Neural progenitor cell (in vitro differentiated cells): ENCODE measurements at regions not wholly inside any gene's neighbourhood (a gene's known extent, or its start where the extent isn't known, plus 50 kb on each side); places are given as distances from the start of the nearest gene placed in this dataset.

ENCODE experiments used
- DNase-seq: peaks from one replicate; pipeline ENCODE4 v3.0.0-alpha.2; 2016; ENCODE audit warnings: low spot score
- H2AFZ ChIP-seq: fragments of 200-600 bp; sonication (generic); replicated peaks from 2 replicates; pipeline ENCODE4 v1.6.1; 2016; ENCODE audit warnings: antibody characterized with exemption
- H3F3A ChIP-seq: fragments of 200-600 bp; sonication (generic); 2 replicates; pipeline ENCODE4 v1.6.1; 2016; ENCODE audit warnings: antibody characterized with exemption, low read depth
- H3K27ac ChIP-seq: fragments of 200-600 bp; sonication (generic); 2 replicates; pipeline ENCODE4 v1.5.1; 2016; ENCODE audit warnings: mild to moderate bottlenecking
- H3K27me3 ChIP-seq: fragments of 200-600 bp; sonication (generic); 2 replicates; pipeline ENCODE4 v1.6.1; 2016; ENCODE audit warnings: mild to moderate bottlenecking, moderate library complexity
- H3K36me3 ChIP-seq: fragments of 200-600 bp; sonication (generic); 2 replicates; pipeline ENCODE4 v1.5.1; 2016
- H3K4me1 ChIP-seq: fragments of 200-600 bp; sonication (generic); 2 replicates; pipeline ENCODE4 v1.6.1; 2016; ENCODE audit warnings: mixed run types
- H3K4me2 ChIP-seq: fragments of 200-600 bp; sonication (generic); 2 replicates; pipeline ENCODE4 v1.6.1; 2016
- H3K4me3 ChIP-seq: fragments of 200-600 bp; sonication (generic); 2 replicates; pipeline ENCODE4 v1.5.1; 2016
- H3K79me2 ChIP-seq: fragments of 200-600 bp; sonication (generic); 2 replicates; pipeline ENCODE4 v1.6.1; 2016; ENCODE audit warnings: low read depth
- H3K9ac ChIP-seq: fragments of 200-600 bp; sonication (generic); 2 replicates; pipeline ENCODE4 v1.6.1; 2016
- H3K9me3 ChIP-seq: fragments of 200-600 bp; sonication (generic); 2 replicates; pipeline ENCODE4 v1.5.1; 2016; ENCODE audit warnings: low read depth
- H4K20me1 ChIP-seq: fragments of 200-600 bp; sonication (generic); 2 replicates; pipeline ENCODE4 v1.6.1; 2016; ENCODE audit warnings: low read depth
- H3K27ac Mint-ChIP-seq: 3 replicates; pipeline ENCODE4 v1.8.0; 2021; ENCODE audit warnings: mixed read lengths
- H3K27me3 Mint-ChIP-seq: 2 replicates; pipeline ENCODE4 v1.8.0; 2022; ENCODE audit warnings: low read depth, mild to moderate bottlenecking, inconsistent platforms, moderate library complexity, mixed read lengths; ENCODE audit not compliant: insufficient read depth
- H3K36me3 Mint-ChIP-seq: 3 replicates; pipeline ENCODE4 v1.8.0; 2021; ENCODE audit warnings: mixed read lengths
- H3K4me1 Mint-ChIP-seq: 3 replicates; pipeline ENCODE4 v1.8.0; 2021; ENCODE audit warnings: mixed read lengths
- H3K4me3 Mint-ChIP-seq: 3 replicates; pipeline ENCODE4 v1.8.0; 2021; ENCODE audit warnings: mild to moderate bottlenecking, moderate library complexity, mixed read lengths
- H3K9me3 Mint-ChIP-seq: 3 replicates; pipeline ENCODE4 v1.8.0; 2020; ENCODE audit warnings: mixed read lengths
- CTCF ChIP-seq: fragments of 200-600 bp; sonication (generic); IDR thresholded peaks from 2 replicates; pipeline ENCODE4 v1.5.1; 2017; ENCODE audit warnings: antibody characterized with exemption, mild to moderate bottlenecking
- EZH2 ChIP-seq: fragments of 200-600 bp; sonication (generic); IDR thresholded peaks from 2 replicates; pipeline ENCODE4 v1.6.1; 2017; ENCODE audit warnings: antibody characterized with exemption, mild to moderate bottlenecking, moderate library complexity
- EZH2phosphoT487 ChIP-seq: fragments of 200-600 bp; sonication (generic); IDR thresholded peaks from 2 replicates; pipeline ENCODE4 v1.6.1; 2017; ENCODE audit warnings: antibody characterized with exemption

- Histone ChIP-seq H3F3A (peaks cover 13% of the 10 kb centered on the region), H4K20me1 (no peaks in the 10 kb centered on the region), H3K9me3 (no peaks in the 10 kb centered on the region), H3K9ac (no peak overlapping the region), H3K4me2 (no peak overlapping the region), H3K79me2 (no peaks in the 10 kb centered on the region), H2AFZ (no peak overlapping the region), H3K36me3 (no peaks in the 10 kb centered on the region), H3K27me3 (peaks cover 42% of the 10 kb centered on the region), H3K4me3 (no peak overlapping the region), H3K4me1 (peaks cover 5% of the 10 kb centered on the region), H3K27ac (no peak overlapping the region)
- no peak overlapping the region for H3K27ac Mint-ChIP-seq
- H3K9me3 Mint-ChIP-seq = no peaks in the 10 kb centered on the region
- DNase-seq = no peak
- H3K4me3 Mint-ChIP-seq = peak overlapping the region; percentile 81
- peaks cover 14% of the 10 kb centered on the region for H3K27me3 Mint-ChIP-seq
- H3K36me3 Mint-ChIP-seq = no peaks in the 10 kb centered on the region
- no peak for TF ChIP-seq EZH2phosphoT487
- no peak for TF ChIP-seq CTCF
- TF ChIP-seq EZH2 = no peak
- H3K4me1 Mint-ChIP-seq = peaks cover 7% of the 10 kb centered on the region
These were observed 50.8 kb upstream of the FOXE1 start for GRCh38 chr9:97802276-97802675.

GRCh38 chr9:97803167-97804058, 49.6 kb upstream of the FOXE1 start:
- Histone ChIP-seq H3K4me3 (peak overlapping the region; percentile 76), H3K36me3 (no peaks in the 10 kb centered on the region), H3K79me2 (no peaks in the 10 kb centered on the region), H3K27ac (no peak overlapping the region), H4K20me1 (no peaks in the 10 kb centered on the region), H3F3A (peaks cover 24% of the 10 kb centered on the region), H3K4me2 (peak overlapping the region; percentile 85), H3K9ac (no peak overlapping the region), H3K27me3 (peaks cover 42% of the 10 kb centered on the region), H3K4me1 (peaks cover 16% of the 10 kb centered on the region), H2AFZ (peak overlapping the region; percentile 95), H3K9me3 (no peaks in the 10 kb centered on the region)
- Mint-ChIP-seq H3K4me3 (peak overlapping the region; percentile 84), H3K27me3 (peaks cover 14% of the 10 kb centered on the region), H3K4me1 (peaks cover 4% of the 10 kb centered on the region), H3K27ac (no peak overlapping the region), H3K9me3 (no peaks in the 10 kb centered on the region), H3K36me3 (no peaks in the 10 kb centered on the region)
- DNase-seq = peak; percentile 85
- TF ChIP-seq CTCF = peak; percentile 33
- no peak for TF ChIP-seq EZH2phosphoT487
- no peak for TF ChIP-seq EZH2
